Breast epithelium (tissue), 4 donors: ENCODE measurements at regions not wholly inside any gene's neighbourhood (a gene's known extent, or its start where the extent isn't known, plus 50 kb on each side); places are given as distances from the start of the nearest gene placed in this dataset.

ENCODE experiments used
- DNase-seq, 2 donors: peaks; one replicate each; pipeline ENCODE4 v3.0.0-alpha.2; 2019; ENCODE audit warnings: low spot score in 2 of 2
- H3K27ac ChIP-seq, 2 donors: fragments of 200-600 bp; sonication (generic) in 1 of 2; one replicate each; pipeline ENCODE4 v1.5.1; 2016 to 2019; ENCODE audit warnings: mild to moderate bottlenecking in 1 of 2
- H3K27me3 ChIP-seq, 2 donors: fragments of 200-600 bp; sonication (generic) in 1 of 2; one replicate each; pipeline versions ENCODE4 v1.5.1 to v1.6.0; 2017 to 2019; ENCODE audit warnings: control low read depth in 1 of 2, mild to moderate bottlenecking in 1 of 2
- H3K36me3 ChIP-seq: fragments of 200-600 bp; one replicate; pipeline ENCODE4 v1.5.1; 2019
- H3K4me1 ChIP-seq, 2 donors: fragments of 200-600 bp; sonication (generic); one replicate each; pipeline ENCODE4 v1.5.1; 2016 to 2019; ENCODE audit warnings: control low read depth in 1 of 2
- H3K4me3 ChIP-seq, 3 donors: fragments of 200-600 bp; sonication (generic); 1 replicate in 2 of 3; 2 replicates in 1 of 3; pipeline ENCODE4 v1.5.1; 2016 to 2019; ENCODE audit warnings: mild to moderate bottlenecking in 3 of 3, moderate library complexity in 2 of 3
- H3K9me3 ChIP-seq, 2 donors: fragments of 200-600 bp; sonication (generic) in 1 of 2; one replicate each; pipeline ENCODE4 v1.5.1; 2016 to 2019; ENCODE audit warnings: control low read depth in 1 of 2
- POLR2A ChIP-seq: fragments of 450-650 bp; IDR thresholded peaks from one replicate; pipeline ENCODE4 v1.6.1; 2016; ENCODE audit warnings: antibody characterized with exemption, mild to moderate bottlenecking, moderate library complexity
- POLR2AphosphoS5 ChIP-seq, 3 donors: sonication (generic); formaldehyde crosslinking; IDR thresholded peaks; one replicate each; pipeline ENCODE4 v1.6.1; 2017; ENCODE audit warnings: antibody characterized with exemption in 3 of 3
- intact Hi-C: fragments of 100-400 bp; cut with DNase I; formaldehyde crosslinking; loops from one replicate; pipeline ENCODE4 v1.15.1; 2023; ENCODE audit warnings: low total_unique reads
- TF ChIP-seq, protein P1 (sequence below), 3 donors: fragments of 450-650 bp; IDR thresholded peaks; one replicate each; pipeline ENCODE4 v1.5.1; 2016 to 2017; ENCODE audit warnings: antibody characterized with exemption in 3 of 3, mild to moderate bottlenecking in 3 of 3, moderate library complexity in 3 of 3

DNA sequence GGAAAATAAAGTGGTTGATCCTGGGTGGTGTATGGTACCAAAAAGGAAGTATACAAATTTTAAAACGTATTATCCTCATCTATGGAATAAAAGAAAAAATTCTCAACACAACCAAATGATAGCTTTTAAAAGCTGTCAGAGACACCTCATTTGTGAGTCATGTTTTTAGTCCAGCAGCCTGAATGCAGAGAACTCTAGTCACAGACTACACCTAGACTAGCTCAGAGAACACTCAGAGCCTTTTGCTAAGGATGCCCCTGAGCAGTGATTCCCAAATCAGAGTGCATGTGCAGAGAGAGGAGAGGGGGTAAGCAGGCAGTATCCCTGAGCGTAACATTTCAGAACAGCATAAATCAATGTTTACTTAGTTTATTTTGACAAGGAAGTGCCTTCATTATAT lies 809.3 kb downstream of the HACE1 start:
- Histone ChIP-seq H3K4me3 (no peak overlapping the region), H3K9me3 (no peaks in the 10 kb centered on the region), H3K27me3 (no peaks in the 10 kb centered on the region), H3K4me1 (no peaks in the 10 kb centered on the region), H3K27ac (no peak overlapping the region), H3K36me3 (no peaks in the 10 kb centered on the region)
- intact Hi-C loops, result no loop called here
- DNase-seq, result no peak
- no peak for TF ChIP-seq POLR2A
- TF ChIP-seq, protein P1, sequence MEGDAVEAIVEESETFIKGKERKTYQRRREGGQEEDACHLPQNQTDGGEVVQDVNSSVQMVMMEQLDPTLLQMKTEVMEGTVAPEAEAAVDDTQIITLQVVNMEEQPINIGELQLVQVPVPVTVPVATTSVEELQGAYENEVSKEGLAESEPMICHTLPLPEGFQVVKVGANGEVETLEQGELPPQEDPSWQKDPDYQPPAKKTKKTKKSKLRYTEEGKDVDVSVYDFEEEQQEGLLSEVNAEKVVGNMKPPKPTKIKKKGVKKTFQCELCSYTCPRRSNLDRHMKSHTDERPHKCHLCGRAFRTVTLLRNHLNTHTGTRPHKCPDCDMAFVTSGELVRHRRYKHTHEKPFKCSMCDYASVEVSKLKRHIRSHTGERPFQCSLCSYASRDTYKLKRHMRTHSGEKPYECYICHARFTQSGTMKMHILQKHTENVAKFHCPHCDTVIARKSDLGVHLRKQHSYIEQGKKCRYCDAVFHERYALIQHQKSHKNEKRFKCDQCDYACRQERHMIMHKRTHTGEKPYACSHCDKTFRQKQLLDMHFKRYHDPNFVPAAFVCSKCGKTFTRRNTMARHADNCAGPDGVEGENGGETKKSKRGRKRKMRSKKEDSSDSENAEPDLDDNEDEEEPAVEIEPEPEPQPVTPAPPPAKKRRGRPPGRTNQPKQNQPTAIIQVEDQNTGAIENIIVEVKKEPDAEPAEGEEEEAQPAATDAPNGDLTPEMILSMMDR (IDR thresholded peaks at IDR 0.05), result no peak
- TF ChIP-seq POLR2AphosphoS5 (IDR thresholded peaks at IDR 0.05), result no peak

DNA sequence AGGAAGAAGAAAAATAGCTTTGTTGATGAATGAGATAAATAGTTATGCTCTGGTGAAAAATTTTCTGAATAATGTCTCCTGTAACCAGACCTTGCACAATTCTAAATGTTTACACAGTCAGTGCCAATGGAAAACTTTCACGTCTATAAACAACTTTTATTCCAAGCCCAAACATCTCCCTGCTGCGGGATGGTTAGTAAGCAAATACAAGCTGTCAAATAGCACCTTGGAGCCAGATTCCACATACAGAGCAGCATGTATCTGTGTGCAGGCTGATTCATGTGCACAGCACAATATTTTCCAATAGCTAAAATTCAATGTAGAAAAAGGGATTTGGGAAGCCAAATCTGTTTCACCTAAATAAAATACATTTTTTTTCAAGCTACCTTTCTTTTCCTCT lies 813.3 kb downstream of the HACE1 start:
- TF ChIP-seq, protein P1 (IDR thresholded peaks at IDR 0.05), result no peak
- TF ChIP-seq POLR2AphosphoS5 (IDR thresholded peaks at IDR 0.05), result no peak
- TF ChIP-seq POLR2A, result no peak
- no peaks in the 10 kb centered on the region for H3K36me3 ChIP-seq
- no peaks in the 10 kb centered on the region for H3K4me1 ChIP-seq
- H3K9me3 ChIP-seq, result no peaks in the 10 kb centered on the region
- intact Hi-C loops, result no loop called here
- DNase-seq, result no peak
- no peak overlapping the region for H3K4me3 ChIP-seq
- H3K27ac ChIP-seq, result no peak overlapping the region
- H3K27me3 ChIP-seq, result no peaks in the 10 kb centered on the region

DNA sequence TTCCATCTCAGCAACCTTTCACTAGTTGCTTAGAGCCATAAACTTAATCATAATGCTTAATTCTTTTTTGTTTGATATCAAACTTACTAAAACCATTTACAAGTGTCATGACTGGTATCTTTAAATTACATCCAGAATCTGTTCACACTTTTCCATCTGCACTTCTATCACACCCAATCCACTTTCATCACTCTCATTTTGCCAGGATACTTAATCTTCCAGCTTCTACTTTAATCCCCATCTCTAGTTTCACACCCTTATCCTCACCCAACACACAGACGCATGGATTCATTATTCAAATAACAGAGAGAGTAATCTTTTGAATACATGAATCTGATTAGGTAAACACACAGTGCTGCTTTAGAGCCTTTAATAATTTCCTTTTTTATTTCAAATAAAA lies 828.4 kb downstream of the HACE1 start:
- no peaks in the 10 kb centered on the region for H3K27me3 ChIP-seq
- H3K27ac ChIP-seq, result no peak overlapping the region
- H3K4me1 ChIP-seq, result no peaks in the 10 kb centered on the region
- no peaks in the 10 kb centered on the region for H3K9me3 ChIP-seq
- no peak for DNase-seq
- no peaks in the 10 kb centered on the region for H3K36me3 ChIP-seq
- intact Hi-C loops, result no loop called here
- TF ChIP-seq, protein P1 (IDR thresholded peaks at IDR 0.05), result no peak
- TF ChIP-seq POLR2AphosphoS5 (IDR thresholded peaks at IDR 0.05) (no peak), POLR2A (no peak)
- H3K4me3 ChIP-seq, result no peak overlapping the region

DNA sequence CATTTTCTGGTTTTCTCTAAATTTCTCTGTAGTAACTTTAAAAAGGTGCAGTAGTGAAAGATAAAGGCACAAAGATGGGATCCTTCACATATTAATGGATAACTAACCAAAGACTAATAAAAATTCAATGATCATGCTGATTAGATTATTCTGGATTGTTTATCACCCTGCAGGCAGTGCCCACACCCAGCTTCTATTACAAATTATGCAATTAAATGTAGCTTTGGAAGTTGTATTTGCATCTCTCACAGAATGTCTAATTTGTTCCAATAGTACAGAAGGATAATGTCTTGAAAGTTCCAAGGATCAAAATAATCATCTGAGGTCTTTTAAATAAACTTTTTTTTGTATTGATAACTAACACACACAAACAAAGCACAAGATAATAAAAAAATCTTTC lies 837.6 kb downstream of the HACE1 start:
- intact Hi-C loops, result no loop called here
- no peak for TF ChIP-seq POLR2A
- TF ChIP-seq, protein P1 (IDR thresholded peaks at IDR 0.05), result no peak
- no peak for TF ChIP-seq POLR2AphosphoS5 (IDR thresholded peaks at IDR 0.05)
- Histone ChIP-seq H3K4me1 (no peaks in the 10 kb centered on the region), H3K36me3 (no peaks in the 10 kb centered on the region), H3K27ac (no peak overlapping the region), H3K27me3 (no peaks in the 10 kb centered on the region), H3K9me3 (no peaks in the 10 kb centered on the region), H3K4me3 (no peak overlapping the region)
- no peak for DNase-seq

DNA sequence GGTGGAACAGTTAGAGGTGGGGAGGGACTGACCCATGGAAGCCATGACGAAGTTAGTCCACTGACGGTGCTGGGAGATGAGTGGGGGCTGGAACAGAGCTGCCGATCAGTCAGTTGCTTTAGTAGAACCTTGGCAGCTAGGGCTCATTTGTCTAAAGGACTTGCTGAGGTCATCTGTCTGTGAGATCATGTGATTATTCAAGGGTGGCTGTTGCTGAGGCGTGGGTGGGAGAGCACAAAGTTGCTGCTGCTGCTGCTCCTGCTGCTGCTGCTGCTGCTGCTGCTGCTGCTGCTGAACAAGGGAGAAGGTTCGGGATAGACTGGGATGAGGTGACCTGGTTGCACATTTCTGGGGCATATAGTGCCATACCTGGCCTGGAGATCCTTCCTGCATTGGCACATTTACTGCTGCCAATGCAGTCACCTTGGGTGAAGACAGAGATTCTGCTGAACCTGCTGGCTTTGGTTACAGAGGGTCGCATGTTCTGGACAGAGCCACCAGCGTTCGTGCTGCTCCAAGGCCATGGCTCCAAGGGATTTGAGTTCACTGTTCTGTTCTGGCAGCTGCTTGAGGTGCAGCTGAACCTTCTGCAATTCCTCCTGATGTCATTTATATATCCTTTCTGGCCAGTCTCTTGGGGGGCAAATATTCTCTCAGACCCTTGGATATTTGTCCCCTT lies 840.5 kb downstream of the HACE1 start:
- H3K27ac ChIP-seq, result no peak overlapping the region
- no peaks in the 10 kb centered on the region for H3K36me3 ChIP-seq
- no peaks in the 10 kb centered on the region for H3K27me3 ChIP-seq
- TF ChIP-seq, protein P1 (IDR thresholded peaks at IDR 0.05), result no peak
- TF ChIP-seq POLR2A (no peak), POLR2AphosphoS5 (IDR thresholded peaks at IDR 0.05) (no peak)
- no peaks in the 10 kb centered on the region for H3K4me1 ChIP-seq
- no peak for DNase-seq
- no peaks in the 10 kb centered on the region for H3K9me3 ChIP-seq
- intact Hi-C loops, result no loop called here
- no peak overlapping the region for H3K4me3 ChIP-seq
